ENCODE measurements at regions not wholly inside any gene's neighbourhood (a gene's known extent, or its start where the extent isn't known, plus 50 kb on each side); places are given as distances from the start of the nearest gene placed in this dataset.

DNA sequence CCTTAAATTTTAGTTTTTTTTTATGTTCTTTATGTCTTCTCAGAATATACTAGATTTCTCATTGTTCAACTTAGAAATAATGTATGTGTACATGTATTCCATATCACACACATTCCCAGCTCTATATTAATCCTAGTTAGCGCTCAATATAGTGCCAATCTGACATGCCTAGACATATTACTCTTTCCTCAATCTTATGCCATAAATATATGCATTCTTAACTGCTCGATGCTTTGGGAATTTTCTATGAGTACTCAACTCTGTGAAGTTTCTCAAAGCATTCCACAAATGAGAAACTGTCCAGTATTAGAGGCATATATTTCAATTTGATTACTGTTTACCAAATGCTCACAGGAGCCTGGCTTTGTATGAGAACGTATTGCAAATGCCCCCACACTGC, 231.2 kb upstream of the VEGFC start:
- 34 to 58% (median 43%) methylated on average over 3 of the region's 3 CpGs for WGBS, 3 donors
- intact Hi-C loops (cut with DNase I) = no loop called here

GRCh38 chr4:177032341-177032740, 239.6 kb upstream of the VEGFC start:
- H3K27ac ChIP-seq = no peak overlapping the region
- H3K4me1 ChIP-seq = no peaks in the 10 kb centered on the region
- no peak for ATAC-seq
- no peaks in the 10 kb centered on the region for H3K27me3 ChIP-seq (ENCODE audit: insufficient read depth in 3 of 3, low read length in 2 of 3)
- no peaks in the 10 kb centered on the region for H3K9me3 ChIP-seq
- intact Hi-C loops (cut with DNase I) = no loop called here
- H3K36me3 ChIP-seq (ENCODE audit: insufficient read depth in 1 of 2, low read depth in 1 of 2) = no peaks in the 10 kb centered on the region
- 19 to 39% (median 29%) methylated on average over 1 of the region's 1 CpG for WGBS, 3 donors
- no peak for DNase-seq
- H3K4me3 ChIP-seq = no peak overlapping the region
- TF ChIP-seq CTCF (IDR thresholded peaks at IDR 0.05) = no peak

More for the DNA sequence above, 231.2 kb upstream of the VEGFC start:
- no peaks in the 10 kb centered on the region for H3K27me3 ChIP-seq (ENCODE audit: insufficient read depth in 3 of 3, low read length in 2 of 3)
- TF ChIP-seq CTCF (IDR thresholded peaks at IDR 0.05) = no peak
- no peak overlapping the region for H3K27ac ChIP-seq
- H3K36me3 ChIP-seq (ENCODE audit: insufficient read depth in 1 of 2, low read depth in 1 of 2) = no peaks in the 10 kb centered on the region
- no peaks in the 10 kb centered on the region for H3K9me3 ChIP-seq
- no peak overlapping the region for H3K4me3 ChIP-seq
- H3K4me1 ChIP-seq = no peaks in the 10 kb centered on the region
- no peak for DNase-seq
- no peak for ATAC-seq

DNA sequence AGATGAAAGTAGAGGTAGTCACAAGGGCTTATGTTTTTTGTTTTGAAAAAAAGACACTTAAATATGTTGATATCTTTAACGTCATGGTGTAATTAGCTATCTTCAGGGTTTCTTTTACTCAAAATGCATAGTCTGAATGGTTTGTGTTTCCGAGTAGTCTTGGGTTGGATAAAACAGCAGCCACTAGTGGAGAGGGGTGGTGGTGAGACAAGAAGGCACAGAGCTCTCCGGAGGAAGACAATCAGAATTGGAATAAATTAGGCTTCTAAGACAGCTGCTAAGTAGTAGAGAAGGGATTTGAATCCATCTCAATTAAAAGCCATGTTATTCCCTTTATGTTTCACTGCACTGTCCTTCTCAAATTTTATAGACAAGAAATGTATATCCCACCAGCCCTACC, 240.4 kb upstream of the VEGFC start:
- H3K4me1 ChIP-seq = no peaks in the 10 kb centered on the region
- H3K27me3 ChIP-seq (ENCODE audit: insufficient read depth in 3 of 3, low read length in 2 of 3) = no peaks in the 10 kb centered on the region
- ATAC-seq (no peak), DNase-seq (no peak)
- 59 to 66% (median 61%) methylated on average over 3 of the region's 3 CpGs for WGBS, 3 donors
- intact Hi-C loops (cut with DNase I) = no loop called here
- no peaks in the 10 kb centered on the region for H3K36me3 ChIP-seq (ENCODE audit: insufficient read depth in 1 of 2, low read depth in 1 of 2)
- no peak overlapping the region for H3K27ac ChIP-seq
- no peaks in the 10 kb centered on the region for H3K9me3 ChIP-seq
- no peak overlapping the region for H3K4me3 ChIP-seq
- no peak for TF ChIP-seq CTCF (IDR thresholded peaks at IDR 0.05)

GRCh38 chr4:177033632-177034031, 240.9 kb upstream of the VEGFC start:
- no peaks in the 10 kb centered on the region for H3K36me3 ChIP-seq (ENCODE audit: insufficient read depth in 1 of 2, low read depth in 1 of 2)
- H3K9me3 ChIP-seq = no peaks in the 10 kb centered on the region
- ATAC-seq (no peak), DNase-seq (no peak)
- no peak overlapping the region for H3K4me3 ChIP-seq
- intact Hi-C loops (cut with DNase I) = no loop called here
- H3K27ac ChIP-seq = no peak overlapping the region
- WGBS, 3 donors = 57 to 88% (median 64%) methylated on average over 1 of the region's 1 CpG
- H3K27me3 ChIP-seq (ENCODE audit: insufficient read depth in 3 of 3, low read length in 2 of 3) = no peaks in the 10 kb centered on the region
- no peak for TF ChIP-seq CTCF (IDR thresholded peaks at IDR 0.05)
- no peaks in the 10 kb centered on the region for H3K4me1 ChIP-seq

GRCh38 chr4:177041356-177041755, 248.6 kb upstream of the VEGFC start:
- WGBS, 3 donors = 35 to 62% (median 45%) methylated on average over 4 of the region's 4 CpGs
- TF ChIP-seq CTCF (IDR thresholded peaks at IDR 0.05) = no peak
- intact Hi-C loops (cut with DNase I) = loop anchor here in 1 of 2 donors (10.0 kb wide), 1 partner anchor 477 kb away; no protein-coding TSS in a partner anchor

More at GRCh38 chr4:177041356-177041755, 248.6 kb upstream of the VEGFC start:
- Histone ChIP-seq H3K36me3 (ENCODE audit: insufficient read depth in 1 of 2, low read depth in 1 of 2) (no peaks in the 10 kb centered on the region), H3K4me1 (no peaks in the 10 kb centered on the region), H3K9me3 (no peaks in the 10 kb centered on the region), H3K27me3 (ENCODE audit: insufficient read depth in 3 of 3, low read length in 2 of 3) (no peaks in the 10 kb centered on the region), H3K4me3 (no peak overlapping the region), H3K27ac (no peak overlapping the region)
- DNase-seq = no peak
- no peak for ATAC-seq

All from psoas muscle (tissue), 7 donors.